ENCODE measurements at regions not wholly inside any gene's neighbourhood (a gene's known extent, or its start where the extent isn't known, plus 50 kb on each side); places are given as distances from the start of the nearest gene placed in this dataset.

GRCh38 chr20:48458003-48458377, 369.8 kb downstream of the PREX1 start:
- Histone ChIP-seq H3K9me3 (ENCODE audit: low read depth, low read length, poor library complexity, severe bottlenecking) (no peaks in the 10 kb centered on the region), H3K4me3 (ENCODE audit: low read depth, low read length, poor library complexity, severe bottlenecking) (no peak overlapping the region), H3K36me3 (ENCODE audit: insufficient read depth, low read length, poor library complexity, severe bottlenecking) (no peaks in the 10 kb centered on the region), H3K27me3 (replicated peaks; ENCODE audit: insufficient read depth, low read depth, low read length, poor library complexity) (peaks cover 28% of the 10 kb centered on the region), H3K4me1 (ENCODE audit: insufficient read depth, low read length, poor library complexity, severe bottlenecking) (peaks cover 13% of the 10 kb centered on the region), H3K27ac (ENCODE audit: low read depth, low read length, poor library complexity, severe bottlenecking) (no peak overlapping the region)
- CTCF ChIA-PET = no interaction called here
- POLR2A ChIA-PET (ENCODE audit: low non-redundant PET) = no interaction called here
- intact Hi-C loops (cut with micrococcal nuclease; ENCODE audit: unreplicated experiment) = no loop called here
- no peak for TF ChIP-seq EZH2 (IDR thresholded peaks at IDR 0.05; ENCODE audit: borderline replicate concordance, low read depth, low read length, poor library complexity, severe bottlenecking)
- TF ChIP-seq CTCF (conservative IDR thresholded peaks at IDR 0.05; ENCODE audit: low read depth, low read length) = no peak
- DNase-seq (ENCODE audit: low spot score) = no peak
- BruUV-seq (replicated peaks) = no TSS peak

DNA sequence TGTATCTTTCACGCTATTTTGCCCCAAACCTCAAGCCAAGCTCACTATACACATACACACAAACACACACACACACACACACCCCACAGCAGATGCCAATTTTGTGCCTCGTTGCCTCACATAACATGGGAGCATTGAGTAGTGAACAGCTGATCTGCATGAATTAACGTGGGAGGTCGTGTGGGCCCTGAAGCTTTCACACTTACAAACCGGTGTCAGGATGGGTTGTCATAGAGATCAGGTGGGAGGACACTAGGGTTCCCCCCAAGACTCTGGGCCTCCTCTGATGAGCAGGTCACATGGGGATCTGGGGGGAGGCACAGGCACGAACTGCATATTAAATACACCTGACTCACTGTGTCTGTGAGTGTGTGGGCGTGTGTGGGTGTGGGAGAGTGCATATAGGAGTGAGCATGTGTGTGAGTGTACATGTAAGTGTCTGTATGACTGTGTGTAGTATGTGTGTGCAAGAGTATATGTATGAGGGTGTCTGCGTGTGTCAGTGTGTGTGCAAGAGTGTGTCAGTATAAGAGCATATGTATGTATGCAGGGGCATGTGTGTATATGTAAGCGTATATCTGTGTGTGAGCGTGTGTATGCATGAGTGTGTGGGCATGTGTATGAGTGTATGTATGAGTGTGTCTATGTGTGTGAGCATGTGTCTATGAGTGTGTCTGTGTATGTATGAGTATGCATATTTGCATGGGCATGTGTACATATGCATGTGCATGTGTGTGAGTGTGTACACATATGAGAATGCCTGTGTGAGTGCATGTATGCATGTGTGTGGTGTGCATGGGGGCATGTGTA, 370.4 kb downstream of the PREX1 start:
- CTCF ChIA-PET = no interaction called here
- Histone ChIP-seq H3K27me3 (replicated peaks; ENCODE audit: insufficient read depth, low read depth, low read length, poor library complexity) (peaks cover 22% of the 10 kb centered on the region), H3K4me1 (ENCODE audit: insufficient read depth, low read length, poor library complexity, severe bottlenecking) (peaks cover 13% of the 10 kb centered on the region), H3K27ac (ENCODE audit: low read depth, low read length, poor library complexity, severe bottlenecking) (no peak overlapping the region), H3K36me3 (ENCODE audit: insufficient read depth, low read length, poor library complexity, severe bottlenecking) (no peaks in the 10 kb centered on the region), H3K9me3 (ENCODE audit: low read depth, low read length, poor library complexity, severe bottlenecking) (no peaks in the 10 kb centered on the region), H3K4me3 (ENCODE audit: low read depth, low read length, poor library complexity, severe bottlenecking) (no peak overlapping the region)
- TF ChIP-seq CTCF (conservative IDR thresholded peaks at IDR 0.05; ENCODE audit: low read depth, low read length) (no peak), EZH2 (IDR thresholded peaks at IDR 0.05; ENCODE audit: borderline replicate concordance, low read depth, low read length, poor library complexity, severe bottlenecking) (no peak)
- POLR2A ChIA-PET (ENCODE audit: low non-redundant PET) = no interaction called here
- no peak for DNase-seq (ENCODE audit: low spot score)
- BruUV-seq (replicated peaks) = no TSS peak
- intact Hi-C loops (cut with micrococcal nuclease; ENCODE audit: unreplicated experiment) = no loop called here

DNA sequence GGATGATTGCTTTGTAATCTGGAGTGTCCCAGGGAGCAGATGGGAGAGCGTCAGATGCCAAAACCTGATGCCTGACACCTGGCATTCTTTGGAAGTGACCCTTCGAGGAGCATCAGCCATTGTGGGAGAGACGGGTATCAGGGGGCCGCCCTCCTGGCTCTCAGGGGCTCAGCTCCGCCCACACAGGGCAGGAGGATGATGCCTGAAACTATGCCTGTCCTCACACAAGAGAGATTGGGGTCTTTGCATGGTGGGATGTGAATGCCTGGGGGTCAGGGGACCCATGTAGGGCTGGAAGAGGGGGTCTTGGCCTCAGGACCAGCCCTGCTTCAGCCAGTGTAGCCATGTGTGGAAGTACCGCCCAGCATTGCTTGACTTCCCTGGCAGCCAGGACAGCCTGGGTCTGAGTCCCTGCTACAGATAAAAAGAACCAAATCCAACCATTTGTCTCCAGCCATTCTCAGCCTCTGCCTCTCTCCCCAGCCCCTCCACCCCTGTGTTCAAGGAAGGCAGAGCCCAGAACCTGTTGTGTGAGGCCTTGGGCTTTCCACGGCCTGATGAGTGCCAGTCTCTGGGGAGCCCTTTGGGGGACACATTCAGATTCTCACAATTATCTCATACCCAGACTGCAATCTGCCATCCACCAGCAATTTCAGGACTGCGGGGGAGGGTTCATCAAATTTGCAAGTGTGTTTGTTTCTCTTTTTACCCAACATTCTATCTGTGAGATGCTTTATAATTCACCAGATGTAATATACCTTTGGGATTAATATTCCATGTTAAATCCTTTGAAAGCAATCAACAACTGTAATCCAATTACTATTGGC, 371.2 kb downstream of the PREX1 start:
- intact Hi-C loops (cut with micrococcal nuclease; ENCODE audit: unreplicated experiment) = no loop called here
- no peak for DNase-seq (ENCODE audit: low spot score)
- H3K4me3 ChIP-seq (ENCODE audit: low read depth, low read length, poor library complexity, severe bottlenecking) = no peak overlapping the region
- H3K27me3 ChIP-seq (replicated peaks; ENCODE audit: insufficient read depth, low read depth, low read length, poor library complexity) = peaks cover 16% of the 10 kb centered on the region
- POLR2A ChIA-PET (ENCODE audit: low non-redundant PET) = no interaction called here
- no peak for TF ChIP-seq EZH2 (IDR thresholded peaks at IDR 0.05; ENCODE audit: borderline replicate concordance, low read depth, low read length, poor library complexity, severe bottlenecking)
- peaks cover 13% of the 10 kb centered on the region for H3K4me1 ChIP-seq (ENCODE audit: insufficient read depth, low read length, poor library complexity, severe bottlenecking)
- CTCF ChIA-PET = no interaction called here
- BruUV-seq (replicated peaks) = no TSS peak
- no peaks in the 10 kb centered on the region for H3K36me3 ChIP-seq (ENCODE audit: insufficient read depth, low read length, poor library complexity, severe bottlenecking)
- H3K27ac ChIP-seq (ENCODE audit: low read depth, low read length, poor library complexity, severe bottlenecking) = no peak overlapping the region
- H3K9me3 ChIP-seq (ENCODE audit: low read depth, low read length, poor library complexity, severe bottlenecking) = no peaks in the 10 kb centered on the region

Measured in A673 (cell line).